Urothelium cell line (cell line): ENCODE measurements at regions not wholly inside any gene's neighbourhood (a gene's known extent, or its start where the extent isn't known, plus 50 kb on each side); places are given as distances from the start of the nearest gene placed in this dataset.
A peak's percentile ranks its signal among the peaks of the same experiment; 100 is the strongest.
"Not testable (repeated sequence)": the region's sequence is repeated elsewhere in the genome, so short reads cannot be mapped to it uniquely, and the experiment has no call there.

Experiments used
- DNase-seq: peaks from one replicate; pipeline ENCODE4 v3.0.0; 2011; ENCODE audit warnings: low spot score, mixed read lengths
- FAIRE-seq: peaks from 2 replicates; lab custom pipeline; 2011; peaks lifted over from hg19 to GRCh38; lab: Jason Lieb, UNC

GRCh38 chr5:124554746-124555578, 191.5 kb downstream of the ZNF608 start:
- DNase-seq, result no peak
- peak; percentile 75 for FAIRE-seq

- no peak for DNase-seq
- FAIRE-seq, result no peak
Measured at GRCh38 chr5:124553911-124554310, 192.5 kb downstream of the ZNF608 start.

GRCh38 chr5:124552526-124552925, 193.9 kb downstream of the ZNF608 start:
- DNase-seq (no peak), FAIRE-seq (no peak)

GRCh38 chr5:124551939-124552279, 194.5 kb downstream of the ZNF608 start:
- DNase-seq (no peak), FAIRE-seq (no peak)

GRCh38 chr5:124550731-124551130, 195.7 kb downstream of the ZNF608 start:
- no peak for DNase-seq
- FAIRE-seq, result no peak

GRCh38 chr5:124549891-124550436, 196.5 kb downstream of the ZNF608 start:
- FAIRE-seq, result no peak
- DNase-seq, result no peak

GRCh38 chr5:124546643-124547042, 199.8 kb downstream of the ZNF608 start:
- DNase-seq, result peak; percentile 27

GRCh38 chr5:124544366-124545055, 201.9 kb downstream of the ZNF608 start:
- DNase-seq (peak; percentile 10), FAIRE-seq (no peak)

More at GRCh38 chr5:124546643-124547042, 199.8 kb downstream of the ZNF608 start:
- FAIRE-seq, result no peak

GRCh38 chr5:124538931-124539330, 207.5 kb downstream of the ZNF608 start:
- FAIRE-seq, result no peak
- no peak for DNase-seq

GRCh38 chr5:124538191-124538590, 208.2 kb downstream of the ZNF608 start:
- no peak for FAIRE-seq
- no peak for DNase-seq

- FAIRE-seq (no peak), DNase-seq (no peak)
Measured at GRCh38 chr5:124537522-124537921, 208.9 kb downstream of the ZNF608 start.

GRCh38 chr5:124537107-124537506, 209.3 kb downstream of the ZNF608 start:
- FAIRE-seq (no peak), DNase-seq (no peak)

GRCh38 chr5:124536333-124536732, 210.1 kb downstream of the ZNF608 start:
- DNase-seq, result no peak
- FAIRE-seq, result no peak

- FAIRE-seq (no peak), DNase-seq (no peak)
Measured at GRCh38 chr5:124530916-124531315, 215.5 kb downstream of the ZNF608 start.

- DNase-seq (peak; percentile 77), FAIRE-seq (no peak)
Measured at GRCh38 chr5:124528838-124529237, 217.6 kb downstream of the ZNF608 start.

- DNase-seq (peak; percentile 46), FAIRE-seq (peak; percentile 69)
Measured at GRCh38 chr5:124527220-124527991, 219.0 kb downstream of the ZNF608 start.

GRCh38 chr5:124526079-124526478, 220.4 kb downstream of the ZNF608 start:
- not testable (repeated sequence) for FAIRE-seq, DNase-seq

- no peak for FAIRE-seq
- DNase-seq, result no peak
Measured at GRCh38 chr5:124524552-124525232, 221.7 kb downstream of the ZNF608 start.

- no peak for FAIRE-seq
- no peak for DNase-seq
Measured at GRCh38 chr5:124523897-124524296, 222.5 kb downstream of the ZNF608 start.

GRCh38 chr5:124522992-124523391, 223.4 kb downstream of the ZNF608 start:
- FAIRE-seq, result no peak

More at GRCh38 chr5:124522992-124523391, 223.4 kb downstream of the ZNF608 start:
- DNase-seq, result no peak
